Heart left ventricle (tissue), 16 donors: ENCODE measurements at regions not wholly inside any gene's neighbourhood (a gene's known extent, or its start where the extent isn't known, plus 50 kb on each side); places are given as distances from the start of the nearest gene placed in this dataset.

Experiments
- ATAC-seq, 4 donors: fragments of 200-7000 bp; cut with Tn5 transposase; one replicate each; pipeline ENCODE4 v1.9.1; 2020 to 2022; ENCODE audit warnings: moderate library complexity in 4 of 4, mild to moderate bottlenecking in 3 of 4, moderate number of reproducible peaks in 1 of 4
- DNase-seq, 5 donors: peaks; one replicate each; pipeline ENCODE4 v3.0.0-alpha.2; 2020
- H3K27ac ChIP-seq, 12 donors: fragments of 200-600 bp; sonication (generic) in 4 of 12; one replicate each; pipeline versions ENCODE4 v1.5.0 to v1.8.0; 2016 to 2022; ENCODE audit warnings: mild to moderate bottlenecking in 2 of 12
- H3K27me3 ChIP-seq, 9 donors: fragments of 200-600 bp; sonication (generic) in 2 of 9; one replicate each; pipeline versions ENCODE4 v1.5.1 to v1.8.0; 2016 to 2022; ENCODE audit warnings: mild to moderate bottlenecking in 3 of 9
- H3K36me3 ChIP-seq, 9 donors: fragments of 200-600 bp; sonication (generic) in 2 of 9; one replicate each; pipeline versions ENCODE4 v1.5.0 to v1.8.0; 2018 to 2022; ENCODE audit warnings: mild to moderate bottlenecking in 2 of 9
- H3K4me1 ChIP-seq, 12 donors: fragments of 200-600 bp; sonication (generic) in 4 of 12; one replicate each; pipeline versions ENCODE4 v1.5.0 to v1.8.0; 2016 to 2022; ENCODE audit warnings: mild to moderate bottlenecking in 3 of 12
- H3K4me3 ChIP-seq, 12 donors: fragments of 200-600 bp; sonication (generic) in 4 of 12; one replicate each; pipeline versions ENCODE4 v1.5.0 to v1.8.0; 2017 to 2022; ENCODE audit warnings: mild to moderate bottlenecking in 9 of 12, moderate library complexity in 4 of 12
- H3K9me3 ChIP-seq, 12 donors: fragments of 200-600 bp; sonication (generic) in 4 of 12; one replicate each; pipeline versions ENCODE4 v1.5.0 to v1.8.0; 2016 to 2022; ENCODE audit warnings: mild to moderate bottlenecking in 1 of 12
- CTCF ChIP-seq, 12 donors: fragments of 200-600 bp; sonication (generic) in 4 of 12; IDR thresholded peaks; one replicate each; pipeline versions ENCODE4 v1.5.0 to v1.8.0; 2018 to 2022; ENCODE audit warnings: antibody characterized with exemption in 12 of 12, mild to moderate bottlenecking in 5 of 12
- POLR2A ChIP-seq, 2 donors: fragments of 450-650 bp; IDR thresholded peaks; one replicate each; pipeline ENCODE4 v1.6.1; 2017; ENCODE audit warnings: antibody characterized with exemption in 2 of 2, mild to moderate bottlenecking in 2 of 2, moderate library complexity in 2 of 2
- WGBS, 4 donors: extraction: QIAGEN DNeasy Blood & Tissue Kit in 2 of 4; methylation state at CpG; one replicate each; pipeline versions ENCODE4 v1.1.5 to v1.1.7; 2013 to 2018; 5-methylcytosine and 5-hydroxymethylcytosine counted together
- intact Hi-C, 10 donors: fragments of 100-400 bp; cut with DNase I; formaldehyde crosslinking; loops; one replicate each; pipeline versions ENCODE4 v1.11.1 to v1.14.2; 2022
- donor health status: ischemic (EF 13 %, LVEDD 7.1; RV severe dilation, severe dysfunction).
- donor health status: healthy with polysubstance abuse.
- donor health status: DM: no; HTN: yes; CAD: no.
- donor health status: DM: no; HTN: no; CAD: no.
- donor health status: ischemic (EF 25% LVEDD 6.9; RV normal size, moderate dysfunction).
- donor health status: ischemic (EF 25% LVEDD 5.7; RV mildly dilated, moderate dysfunction).
- donor health status: healthy.
- donor health status: DM: yes; HTN: yes; CAD: no.
- donor health status: ischemic (EF 35%, LVEDD 5.7; RV mildly dilated, moderate dysfunction).
- donor health status: nonischemic (EF 11% LVEDD 7.7; RV severe dilation, severe dysfunction).
- donor health status: DM: yes; HTN: yes; CAD: no.
- donor health status: PGD.
- donor health status: ischemic (EF 29% LVEDD 5.4; RV normal size, mild dysfunction).
- donor health status: nonischemic (EF 23%, LVEDD 6.1; RV moderate dilation, normal function).

GRCh38 chr1:30409476-30410152 lies 313.8 kb downstream of the MATN1 start:
- intact Hi-C loops = loop anchor here in 5 of 10 donors (5.0 to 10.0 kb wide), 4 partner anchors 95 to 1015 kb away; no protein-coding TSS in a partner anchor
- H3K9me3 ChIP-seq = no peaks in the 10 kb centered on the region
- no peak overlapping the region for H3K27ac ChIP-seq
- peaks cover 0 to 31% (median 5%) of the 10 kb centered on the region in 9 donors for H3K27me3 ChIP-seq
- DNase-seq (peak in 2 of 5 donors; percentile 1 to 7), ATAC-seq (no peak)
- no peaks in the 10 kb centered on the region for H3K36me3 ChIP-seq
- H3K4me3 ChIP-seq = no peak overlapping the region
- WGBS, 4 donors = 75 to 84% (median 79%) methylated on average over 5 of the region's 5 CpGs
- TF ChIP-seq CTCF (IDR thresholded peaks at IDR 0.05) = no peak
- H3K4me1 ChIP-seq = no peaks in the 10 kb centered on the region

DNA sequence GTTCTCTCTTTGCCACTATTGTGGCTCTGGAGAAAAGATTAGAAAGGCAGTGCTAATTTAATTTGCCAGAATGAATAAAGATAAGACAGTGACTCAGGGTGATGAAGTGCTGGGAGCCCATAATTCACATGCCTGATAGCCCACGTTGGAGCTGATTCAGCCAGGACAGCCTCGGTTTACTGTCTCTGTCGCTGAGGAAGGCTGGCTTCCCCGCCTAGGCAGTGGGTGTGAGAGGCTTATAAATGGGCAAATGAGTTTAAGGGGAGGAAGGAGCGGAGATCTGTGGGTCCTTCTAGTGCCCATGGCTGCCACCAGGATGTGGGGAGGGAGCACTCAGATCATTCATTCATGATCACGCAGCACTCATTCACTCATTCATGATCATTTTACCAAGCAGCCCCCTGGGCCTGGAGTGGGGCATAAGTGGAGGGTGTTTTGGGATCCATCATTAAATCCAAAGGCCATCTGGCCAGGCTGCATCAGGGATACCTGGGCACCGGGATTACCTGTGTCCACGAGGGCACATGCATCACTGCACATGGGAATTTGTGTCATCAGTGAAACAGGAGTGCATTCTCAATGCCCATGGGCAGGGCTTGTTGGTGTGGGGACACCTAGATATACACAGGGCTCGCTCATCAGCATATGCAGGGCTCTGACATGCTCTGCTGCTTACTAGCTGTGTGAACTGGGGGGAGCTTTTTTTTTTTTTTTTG lies 315.4 kb downstream of the MATN1 start:
- Histone ChIP-seq H3K36me3 (no peaks in the 10 kb centered on the region), H3K27ac (no peak overlapping the region), H3K27me3 (peaks cover 0 to 28% (median 5%) of the 10 kb centered on the region in 9 donors), H3K4me1 (peaks cover 0 to 5% (median 0%) of the 10 kb centered on the region in 12 donors), H3K9me3 (no peaks in the 10 kb centered on the region), H3K4me3 (no peak overlapping the region)
- 58 to 64% (median 61%) methylated on average over 9 of the region's 9 CpGs for WGBS, 4 donors
- intact Hi-C loops = loop anchor here in 5 of 10 donors (2.0 to 10.0 kb wide), 5 partner anchors 97 to 1013 kb away; no protein-coding TSS in a partner anchor
- ATAC-seq = peak in 1 of 4 donors; percentile 24
- DNase-seq = peak in 2 of 5 donors; percentile 1 to 8
- no peak for TF ChIP-seq POLR2A (IDR thresholded peaks at IDR 0.05)
- no peak for TF ChIP-seq CTCF (IDR thresholded peaks at IDR 0.05)

GRCh38 chr1:30406996-30407864 lies 316.2 kb downstream of the MATN1 start:
- H3K9me3 ChIP-seq = no peaks in the 10 kb centered on the region
- DNase-seq = peak in 2 of 5 donors; percentile 1 to 4

More at GRCh38 chr1:30406996-30407864, 316.2 kb downstream of the MATN1 start:
- no peak for TF ChIP-seq CTCF (IDR thresholded peaks at IDR 0.05)
- TF ChIP-seq POLR2A (IDR thresholded peaks at IDR 0.05) = no peak
- WGBS, 4 donors = 31 to 47% (median 40%) methylated on average over 14 to 18 of the region's 18 CpGs
- Histone ChIP-seq H3K27me3 (peaks cover 0 to 25% (median 5%) of the 10 kb centered on the region in 9 donors), H3K4me3 (no peak overlapping the region), H3K36me3 (no peaks in the 10 kb centered on the region), H3K27ac (no peak overlapping the region), H3K4me1 (peaks cover 0 to 5% (median 0%) of the 10 kb centered on the region in 12 donors)
- ATAC-seq = no peak
- intact Hi-C loops = loop anchor here in 5 of 10 donors (2.0 to 10.0 kb wide), 5 partner anchors 98 to 1012 kb away; no protein-coding TSS in a partner anchor
